ENCODE measurements at regions not wholly inside any gene's neighbourhood (a gene's known extent, or its start where the extent isn't known, plus 50 kb on each side); places are given as distances from the start of the nearest gene placed in this dataset.

- Histone ChIP-seq H3K56ac (replicated peaks; ENCODE audit: insufficient read length, low read depth, low read length) (no peak overlapping the region), H3K4me2 (ENCODE audit: insufficient read depth in 1 of 2, low read depth in 2 of 2, low read length in 2 of 2) (no peak overlapping the region), H3K79me2 (ENCODE audit: control insufficient read depth in 1 of 2, insufficient read depth in 2 of 2, low read length in 2 of 2) (no peaks in the 10 kb centered on the region), H2BK15ac (ENCODE audit: low read length) (no peak overlapping the region), H4K20me1 (replicated peaks in 1 of 2; ENCODE audit: control insufficient read depth in 1 of 2, insufficient read depth in 2 of 2, low read length in 2 of 2) (no peaks in the 10 kb centered on the region), H4K91ac (replicated peaks; ENCODE audit: insufficient read length, low read length) (no peak overlapping the region), H3K23me2 (ENCODE audit: low read depth, low read length) (no peaks in the 10 kb centered on the region), H3K23ac (ENCODE audit: insufficient read length) (no peak overlapping the region), H3K79me1 (ENCODE audit: low read depth, low read length) (no peaks in the 10 kb centered on the region), H3K14ac (ENCODE audit: insufficient read length) (no peak overlapping the region), H2AK5ac (ENCODE audit: low read depth, low read length) (no peak overlapping the region), H3K4me3 (ENCODE audit: extremely low read depth in 1 of 4, insufficient read depth in 2 of 4, low read depth in 3 of 4, low read length in 4 of 4) (no peak overlapping the region), H3K4me1 (replicated peaks in 1 of 4; ENCODE audit: control insufficient read depth in 3 of 4, insufficient read depth in 4 of 4, low read length in 3 of 4) (no peaks in the 10 kb centered on the region), H4K8ac (ENCODE audit: extremely low read depth, insufficient read depth, low read length) (no peak overlapping the region), H4K5ac (ENCODE audit: insufficient read length, low read depth, low read length) (no peak overlapping the region), H3K36me3 (ENCODE audit: control insufficient read depth in 2 of 4, insufficient read depth in 4 of 4, low read length in 3 of 4) (no peaks in the 10 kb centered on the region), H3K4ac (replicated peaks; ENCODE audit: insufficient read length, low read depth, low read length) (no peak overlapping the region), H3K27me3 (replicated peaks in 1 of 4; ENCODE audit: control insufficient read depth in 3 of 4, extremely low read depth in 1 of 4, insufficient read depth in 3 of 4, low read length in 3 of 4) (no peaks in the 10 kb centered on the region), H2BK5ac (ENCODE audit: low read depth, low read length) (no peak overlapping the region), H3K9ac (replicated peaks in 1 of 4; ENCODE audit: extremely low read depth in 1 of 4, low read depth in 3 of 4, low read length in 3 of 4) (no peak overlapping the region), H3K9me3 (ENCODE audit: insufficient read depth in 2 of 2, low read depth in 1 of 2, low read length in 1 of 2) (peaks cover 5 to 8% of the 10 kb centered on the region in 2 experiments; a peak in 3 of 4 replicates), H3K27ac (ENCODE audit: low read depth, low read length) (no peak overlapping the region), H3K18ac (ENCODE audit: extremely low read depth, low read length) (no peak overlapping the region), H2BK20ac (ENCODE audit: low read length) (no peak overlapping the region), H2BK12ac (ENCODE audit: low read depth, low read length) (no peak overlapping the region), H2AFZ (ENCODE audit: low read length) (no peak overlapping the region), H2BK120ac (replicated peaks; ENCODE audit: low read depth, low read length) (no peak overlapping the region)
- no peak for TF ChIP-seq GABPA (IDR thresholded peaks at IDR 0.05; ENCODE audit: borderline replicate concordance, insufficient read depth, low read length)
- TF ChIP-seq TAF7 (optimal IDR thresholded peaks at IDR 0.05; ENCODE audit: borderline replicate concordance, low read depth, low read length): no peak
- TF ChIP-seq BRCA1 (IDR thresholded peaks at IDR 0.05; ENCODE audit: low read depth, low read length): no peak
- TF ChIP-seq RBBP5 (IDR thresholded peaks at IDR 0.05; ENCODE audit: borderline replicate concordance, low read depth, low read length): no peak
- TF ChIP-seq TBP (IDR thresholded peaks at IDR 0.05; ENCODE audit: low read depth, low read length): no peak
- no peak for TF ChIP-seq CTBP2 (IDR thresholded peaks at IDR 0.05; ENCODE audit: borderline replicate concordance, insufficient read depth, insufficient read length, low read length)
- no peak for TF ChIP-seq E2F6 (IDR thresholded peaks at IDR 0.05)
- TF ChIP-seq MAX (IDR thresholded peaks at IDR 0.05): no peak
- TF ChIP-seq BACH1 (IDR thresholded peaks at IDR 0.05; ENCODE audit: low read length): no peak
- no peak for TF ChIP-seq EZH2 (IDR thresholded peaks at IDR 0.05; ENCODE audit: low read depth, low read length, severe bottlenecking)
- TF ChIP-seq RAD21 (IDR thresholded peaks at IDR 0.05 in 1 of 2, conservative IDR thresholded peaks at IDR 0.05 in 1 of 2; ENCODE audit: low read depth in 2 of 2, low read length in 2 of 2): no peak
- FAIRE-seq (no peak), DNase-seq (ENCODE audit: low read depth in 1 of 2, low spot score in 2 of 2) (no peak)
- POLR2A ChIA-PET (ENCODE audit: partially characterized antibody): no interaction called here
- 86% methylated on average over 5 of the region's 5 CpGs; no CpG with 5 or more reads in 1 of the 2 experiments for WGBS, 2 experiments (ENCODE audit: extremely low coverage in 1 of 2, insufficient coverage in 1 of 2, insufficient read length in 1 of 2, insufficient replicate concordance in 2 of 2, low coverage in 1 of 2, low lambda C conversion rate in 2 of 2, missing lambda C conversion rate in 1 of 2)
- CTCF ChIA-PET (ENCODE audit: partially characterized antibody): no interaction called here
These were observed 181.7 kb upstream of the GAS1 start for GRCh38 chr9:87128844-87129493.
